HEK293T (cell line): ENCODE measurements at regions not wholly inside any gene's neighbourhood (a gene's known extent, or its start where the extent isn't known, plus 50 kb on each side); places are given as distances from the start of the nearest gene placed in this dataset.
"Not testable (repeated sequence)": the region's sequence is repeated elsewhere in the genome, so short reads cannot be mapped to it uniquely, and the experiment has no call there.

ENCODE experiments used
- ARNT ChIP-seq: fragments of 450-650 bp; IDR thresholded peaks from 2 replicates; pipeline ENCODE4 v1.6.1; 2017; ENCODE audit warnings: mild to moderate bottlenecking
- BHLHE40 ChIP-seq: fragments of 450-650 bp; IDR thresholded peaks from 2 replicates; pipeline ENCODE4 v1.6.1; 2016; ENCODE audit warnings: mild to moderate bottlenecking, moderate library complexity, borderline replicate concordance
- CTBP1 ChIP-seq: fragments of 450-650 bp; IDR thresholded peaks from 2 replicates; pipeline ENCODE4 v1.6.1; 2016; ENCODE audit warnings: borderline replicate concordance
- ELF4 ChIP-seq: fragments of 450-650 bp; IDR thresholded peaks from 2 replicates; pipeline ENCODE4 v1.6.1; 2017; ENCODE audit warnings: antibody characterized with exemption
- FOXA1 ChIP-seq: fragments of 450-650 bp; IDR thresholded peaks from 2 replicates; pipeline ENCODE4 v1.6.1; 2016; ENCODE audit warnings: mild to moderate bottlenecking
- FOXK2 ChIP-seq: fragments of 450-650 bp; IDR thresholded peaks from 2 replicates; pipeline ENCODE4 v1.6.1; 2016; ENCODE audit warnings: mild to moderate bottlenecking
- FOXM1 ChIP-seq: fragments of 450-650 bp; IDR thresholded peaks from 2 replicates; pipeline ENCODE4 v1.6.1; 2017; ENCODE audit warnings: mild to moderate bottlenecking, borderline replicate concordance
- HDGF ChIP-seq: fragments of 450-650 bp; IDR thresholded peaks from 2 replicates; pipeline ENCODE4 v1.6.1; 2017; ENCODE audit warnings: antibody characterized with exemption, borderline replicate concordance
- LEF1 ChIP-seq: fragments of 450-650 bp; IDR thresholded peaks from 2 replicates; pipeline ENCODE4 v1.6.1; 2017; ENCODE audit warnings: mild to moderate bottlenecking, borderline replicate concordance
- PKNOX1 ChIP-seq: fragments of 450-650 bp; IDR thresholded peaks from 2 replicates; pipeline ENCODE4 v1.6.1; 2016
- SP1 ChIP-seq: fragments of 450-650 bp; IDR thresholded peaks from 2 replicates; pipeline ENCODE4 v1.6.1; 2017
- SUZ12 ChIP-seq: fragments of 450-650 bp; IDR thresholded peaks from 2 replicates; pipeline ENCODE4 v1.6.1; 2016; ENCODE audit warnings: mild to moderate bottlenecking
- TARDBP ChIP-seq: fragments of 450-650 bp; IDR thresholded peaks from 2 replicates; pipeline ENCODE4 v1.6.1; 2016

GRCh38 chr1:181226728-181227127 is 138.2 kb downstream of the IER5 start:
- not testable (repeated sequence) for TF ChIP-seq HDGF, PKNOX1, BHLHE40, SUZ12, FOXA1, SP1, ELF4, LEF1, FOXK2, FOXM1, ARNT, CTBP1, TARDBP
